IMR-90 (cell line): ENCODE measurements at regions not wholly inside any gene's neighbourhood (a gene's known extent, or its start where the extent isn't known, plus 50 kb on each side); places are given as distances from the start of the nearest gene placed in this dataset.

Source experiments
- ATAC-seq: fragments of 200-7000 bp; cut with Tn5 transposase; 2 replicates; pipeline ENCODE4 v1.9.1; 2020; ENCODE audit warnings: low read depth, mild to moderate bottlenecking, moderate library complexity
- BruUV-seq: library from RNA; stranded (reverse); fragments of 400-500 nt; replicated peaks from 2 replicates; lab custom pipeline; 2021; lab: Mats Ljungman, UMichigan
- CTCF ChIA-PET: fragments of 300-600 bp; formaldehyde crosslinking; extraction: SDS; loops from one replicate; lab custom pipeline; 2021; ENCODE audit warnings: antibody characterized with exemption; lab: Yijun Ruan, JAX
- POLR2A ChIA-PET: fragments of 300-600 bp; sonication (Branson Sonifier 250); formaldehyde crosslinking; loops from one replicate; lab custom pipeline; 2022; ENCODE audit warnings: antibody characterized with exemption; ENCODE audit not compliant: unreplicated experiment; lab: Charles Lee
- DNase-seq: peaks from one replicate; pipeline ENCODE4 v3.0.0; 2013
- H2AFZ ChIP-seq: replicated peaks from 2 replicates; pipeline ENCODE3; 2013; ENCODE audit warnings: low read length, mild to moderate bottlenecking; ENCODE audit not compliant: poor library complexity
- H2AK5ac ChIP-seq: 2 replicates; pipeline ENCODE4 v1.6.1; 2013; ENCODE audit warnings: low read depth, low read length, inconsistent platforms
- H2AK9ac ChIP-seq: replicated peaks from 2 replicates; pipeline ENCODE3; 2013; ENCODE audit warnings: mild to moderate bottlenecking, low read depth, low read length, moderate library complexity; ENCODE audit not compliant: poor library complexity
- H2BK120ac ChIP-seq: 2 replicates; pipeline ENCODE4 v1.6.1; 2013; ENCODE audit warnings: low read depth, low read length, inconsistent platforms
- H2BK15ac ChIP-seq: 3 replicates; pipeline ENCODE4 v1.6.1; 2013; ENCODE audit warnings: low read depth, low read length, inconsistent platforms
- H2BK20ac ChIP-seq: 2 replicates; pipeline ENCODE4 v1.6.1; 2013; ENCODE audit warnings: low read depth, mild to moderate bottlenecking, inconsistent platforms, low read length, moderate library complexity
- H2BK5ac ChIP-seq: 2 replicates; pipeline ENCODE4 v1.6.1; 2013; ENCODE audit warnings: mild to moderate bottlenecking, low read depth, low read length, inconsistent platforms; ENCODE audit not compliant: poor library complexity, severe bottlenecking
- H3K14ac ChIP-seq: replicated peaks from 2 replicates; pipeline ENCODE4 v1.6.1; 2013; ENCODE audit warnings: low read depth, low read length, inconsistent platforms
- H3K18ac ChIP-seq: 2 replicates; pipeline ENCODE4 v1.6.1; 2013; ENCODE audit warnings: low read depth, low read length, control low read depth
- H3K23ac ChIP-seq: 2 replicates; pipeline ENCODE4 v1.6.1; 2013; ENCODE audit warnings: low read depth, low read length, inconsistent platforms
- H3K27ac ChIP-seq: 2 replicates; pipeline ENCODE4 v1.5.1; 2013; ENCODE audit warnings: mild to moderate bottlenecking, control low read depth, low read length; ENCODE audit not compliant: insufficient read depth
- H3K27me3 ChIP-seq: 2 replicates; pipeline ENCODE4 v1.6.1; 2013; ENCODE audit warnings: low read length; ENCODE audit not compliant: control insufficient read depth, insufficient read depth
- H3K36me3 ChIP-seq: 2 replicates; pipeline ENCODE4 v1.6.1; 2013; ENCODE audit warnings: low read length, mixed read lengths; ENCODE audit not compliant: control insufficient read depth, insufficient read depth
- H3K4ac ChIP-seq: 2 replicates; pipeline ENCODE4 v1.6.1; 2013; ENCODE audit warnings: low read depth, low read length, inconsistent platforms
- H3K4me1 ChIP-seq: 2 replicates; pipeline ENCODE4 v1.6.1; 2013; ENCODE audit warnings: low read length, mixed read lengths; ENCODE audit not compliant: control insufficient read depth, insufficient read depth
- H3K4me2 ChIP-seq: 2 replicates; pipeline ENCODE4 v1.6.1; 2013; ENCODE audit warnings: low read depth, mild to moderate bottlenecking, control low read depth, low read length, moderate library complexity
- H3K4me3 ChIP-seq: 2 replicates; pipeline ENCODE4 v1.5.1; 2013; ENCODE audit warnings: low read depth, mild to moderate bottlenecking, control low read depth, low read length, moderate library complexity; ENCODE audit not compliant: insufficient read depth
- H3K56ac ChIP-seq: 2 replicates; pipeline ENCODE4 v1.6.1; 2013; ENCODE audit warnings: low read length, inconsistent platforms; ENCODE audit not compliant: insufficient read depth; ENCODE audit errors: extremely low read depth
- H3K79me1 ChIP-seq, 2 experiments: 2 replicates each; pipeline ENCODE4 v1.6.1; 2013; ENCODE audit warnings: low read length in 2 of 2, inconsistent platforms in 1 of 2, low read depth in 1 of 2
- H3K9ac ChIP-seq: 2 replicates; pipeline ENCODE4 v1.6.1; 2013; ENCODE audit warnings: low read depth, low read length, control low read depth
- H3K9me1 ChIP-seq: 2 replicates; pipeline ENCODE4 v1.6.1; 2013; ENCODE audit warnings: low read length, inconsistent platforms; ENCODE audit not compliant: insufficient read depth
- H3K9me3 ChIP-seq: 2 replicates; pipeline ENCODE4 v1.6.1; 2013; ENCODE audit warnings: low read length; ENCODE audit not compliant: control insufficient read depth, insufficient read depth
- H4K20me1 ChIP-seq: 2 replicates; pipeline ENCODE4 v1.6.1; 2013; ENCODE audit warnings: low read length, inconsistent platforms; ENCODE audit not compliant: insufficient read depth
- H4K5ac ChIP-seq: 2 replicates; pipeline ENCODE4 v1.6.1; 2013; ENCODE audit warnings: mild to moderate bottlenecking, low read depth, low read length, control low read depth
- H4K8ac ChIP-seq, 2 experiments: 2 replicates each; pipeline ENCODE4 v1.6.1; 2013; ENCODE audit warnings: low read depth in 2 of 2, low read length in 2 of 2, control low read depth in 1 of 2, inconsistent platforms in 1 of 2
- H4K91ac ChIP-seq: 2 replicates; pipeline ENCODE4 v1.6.1; 2013; ENCODE audit warnings: low read depth, low read length, inconsistent platforms; ENCODE audit not compliant: insufficient read depth
- BHLHE40 ChIP-seq: fragments of 150-350 bp; IDR thresholded peaks from 2 replicates; pipeline ENCODE4 v1.6.1; 2016; ENCODE audit warnings: mild to moderate bottlenecking, low read depth, low read length
- CEBPB ChIP-seq: IDR thresholded peaks from 2 replicates; pipeline ENCODE4 v1.6.1; 2012; ENCODE audit warnings: low read depth, low read length, improper control_type of control experiment
- ELK1 ChIP-seq: fragments of 150-350 bp; IDR thresholded peaks from 2 replicates; pipeline ENCODE4 v1.6.1; 2016; ENCODE audit warnings: low read depth, mild to moderate bottlenecking, low read length, moderate library complexity, borderline replicate concordance
- MAZ ChIP-seq: IDR thresholded peaks from 2 replicates; pipeline ENCODE4 v1.6.1; 2012; ENCODE audit warnings: low read depth, mild to moderate bottlenecking, low read length, improper control_type of control experiment, moderate library complexity, borderline replicate concordance
- POLR2A ChIP-seq: IDR thresholded peaks from 2 replicates; pipeline ENCODE4 v1.6.1; 2012; ENCODE audit warnings: mild to moderate bottlenecking, low read depth, low read length
- RAD21 ChIP-seq: IDR thresholded peaks from 2 replicates; pipeline ENCODE4 v1.6.1; 2012; ENCODE audit warnings: low read length, improper control_type of control experiment
- RCOR1 ChIP-seq: IDR thresholded peaks from 2 replicates; pipeline ENCODE4 v1.6.1; 2012; ENCODE audit warnings: mild to moderate bottlenecking, low read length, improper control_type of control experiment; ENCODE audit not compliant: insufficient replicate concordance
- RFX5 ChIP-seq: IDR thresholded peaks from 2 replicates; pipeline ENCODE4 v1.8.0; 2012; ENCODE audit warnings: low read depth, mild to moderate bottlenecking, low read length, moderate library complexity
- SMC3 ChIP-seq: fragments of 150-350 bp; IDR thresholded peaks from 2 replicates; pipeline ENCODE4 v1.6.1; 2016; ENCODE audit warnings: low read depth, mild to moderate bottlenecking, antibody characterized with exemption, low read length, moderate library complexity
- USF2 ChIP-seq: fragments of 150-350 bp; IDR thresholded peaks from 2 replicates; pipeline ENCODE4 v1.6.1; 2017; ENCODE audit warnings: mild to moderate bottlenecking, antibody characterized with exemption, low read length, low read depth
- WGBS, 2 experiments: methylation state at CpG; one replicate each; pipeline versions ENCODE4 v1.1.5 to v1.1.7; 2013; ENCODE audit warnings: missing lambda C conversion rate in 2 of 2; ENCODE audit not compliant: insufficient read length in 1 of 2; ENCODE audit errors: extremely low coverage in 2 of 2; 5-methylcytosine and 5-hydroxymethylcytosine counted together
- dilution Hi-C: fragments of 300-500 bp; cut with HindIII; formaldehyde crosslinking; loops from one replicate; pipeline ENCODE4 v1.14.3; 2018; ENCODE audit warnings: low sequenced_read_pairs; ENCODE audit not compliant: unreplicated experiment
- in situ Hi-C: fragments of 300-500 bp; cut with MboI; formaldehyde crosslinking; loops from 3 replicates; pipeline ENCODE4 v1.14.3; 2019; ENCODE audit warnings: low sequenced_read_pairs, inconsistent platforms, mixed read lengths
- intact Hi-C: fragments of 100-400 bp; cut with micrococcal nuclease; formaldehyde crosslinking; loops from 2 replicates; pipeline ENCODE4 v1.10.0; 2022

GRCh38 chr4:30341731-30342130 is 378.4 kb upstream of the PCDH7 start:
- H4K8ac ChIP-seq: no peak overlapping the region
- H4K5ac ChIP-seq: no peak overlapping the region
- POLR2A ChIA-PET: no interaction called here
- H3K4me2 ChIP-seq: no peak overlapping the region
- no peak overlapping the region for H2BK20ac ChIP-seq
- 0 out of 2 replicates have a peak, but pooled peaks cover 2% of the 10 kb centered on the region for H3K9me3 ChIP-seq
- no peaks in the 10 kb centered on the region for H3K79me1 ChIP-seq
- no peak overlapping the region for H2AFZ ChIP-seq
- dilution Hi-C loops: no loop called here
- H3K4ac ChIP-seq: no peak overlapping the region
- DNase-seq (no peak), ATAC-seq (no peak)
- in situ Hi-C loops: no loop called here
- H3K36me3 ChIP-seq: no peaks in the 10 kb centered on the region
- intact Hi-C loops: no loop called here
- WGBS, 2 experiments: no CpG with 5 or more reads among the region's 1 CpG
- TF ChIP-seq USF2: no peak
- TF ChIP-seq ELK1: no peak
- no peak for TF ChIP-seq SMC3
- TF ChIP-seq RAD21: no peak
- TF ChIP-seq RCOR1: no peak
- no peak for TF ChIP-seq RFX5
- no peak for TF ChIP-seq MAZ
- no peak for TF ChIP-seq BHLHE40
- no peak for TF ChIP-seq POLR2A
- TF ChIP-seq CEBPB: no peak
- BruUV-seq: no TSS peak
- H2AK9ac ChIP-seq: no peak overlapping the region
- no peak overlapping the region for H3K14ac ChIP-seq
- no peak overlapping the region for H2BK120ac ChIP-seq
- H3K23ac ChIP-seq: no peak overlapping the region
- H3K4me1 ChIP-seq: no peaks in the 10 kb centered on the region
- no peak overlapping the region for H2BK15ac ChIP-seq
- H2BK5ac ChIP-seq: no peak overlapping the region
- no peak overlapping the region for H2AK5ac ChIP-seq
- no peak overlapping the region for H3K27ac ChIP-seq
- H3K18ac ChIP-seq: no peak overlapping the region
- H3K27me3 ChIP-seq: no peaks in the 10 kb centered on the region
- no peak overlapping the region for H3K9ac ChIP-seq
- H3K4me3 ChIP-seq: no peak overlapping the region
- H4K91ac ChIP-seq: no peak overlapping the region
- H3K9me1 ChIP-seq: no peaks in the 10 kb centered on the region
- H3K56ac ChIP-seq: no peak overlapping the region
- H4K20me1 ChIP-seq: no peaks in the 10 kb centered on the region
- CTCF ChIA-PET: no interaction called here
